Forelimb muscle (tissue), 1 donor: ENCODE measurements at regions not wholly inside any gene's neighbourhood (a gene's known extent, or its start where the extent isn't known, plus 50 kb on each side); places are given as distances from the start of the nearest gene placed in this dataset.

Experiments used
- DNase-seq: peaks from one replicate; pipeline ENCODE4 v3.0.0-alpha.2; 2013; ENCODE audit warnings: low read depth

GRCh38 chr2:239521518-239521815 lies 120.6 kb upstream of the HDAC4 start:
- DNase-seq = no peak

- no peak for DNase-seq
Measured at GRCh38 chr2:239520811-239521517, 120.1 kb upstream of the HDAC4 start.

GRCh38 chr2:239519921-239520585 lies 119.2 kb upstream of the HDAC4 start:
- no peak for DNase-seq

- DNase-seq = no peak
Measured at GRCh38 chr2:239519089-239519920, 118.5 kb upstream of the HDAC4 start.

GRCh38 chr2:239518286-239519088 lies 117.7 kb upstream of the HDAC4 start:
- DNase-seq = no peak

- no peak for DNase-seq
Measured at GRCh38 chr2:239517686-239518085, 116.9 kb upstream of the HDAC4 start.

GRCh38 chr2:239516954-239517305 lies 116.1 kb upstream of the HDAC4 start:
- DNase-seq = no peak

- no peak for DNase-seq
Measured at GRCh38 chr2:239516286-239516953, 115.6 kb upstream of the HDAC4 start.

GRCh38 chr2:239514754-239515530 lies 114.1 kb upstream of the HDAC4 start:
- no peak for DNase-seq

GRCh38 chr2:239512054-239512453 lies 111.2 kb upstream of the HDAC4 start:
- no peak for DNase-seq

- no peak for DNase-seq
Measured at GRCh38 chr2:239509373-239510143, 108.7 kb upstream of the HDAC4 start.

GRCh38 chr2:239508261-239508660 lies 107.4 kb upstream of the HDAC4 start:
- DNase-seq = no peak

GRCh38 chr2:239507576-239508258 lies 106.9 kb upstream of the HDAC4 start:
- DNase-seq = no peak

GRCh38 chr2:239506961-239507360 lies 106.1 kb upstream of the HDAC4 start:
- DNase-seq = no peak

- DNase-seq = no peak
Measured at GRCh38 chr2:239506101-239506857, 105.5 kb upstream of the HDAC4 start.

GRCh38 chr2:239504643-239505235 lies 103.9 kb upstream of the HDAC4 start:
- DNase-seq = no peak

- DNase-seq = no peak
Measured at GRCh38 chr2:239502430-239503186, 101.8 kb upstream of the HDAC4 start.
